H9 (cell line): ENCODE measurements at regions not wholly inside any gene's neighbourhood (a gene's known extent, or its start where the extent isn't known, plus 50 kb on each side); places are given as distances from the start of the nearest gene placed in this dataset.

Experiments used
- DNase-seq: peaks from one replicate; pipeline ENCODE4 v3.0.0-alpha.2; 2017
- H2AFZ ChIP-seq: one replicate; pipeline ENCODE4 v1.6.1; 2013; ENCODE audit warnings: mild to moderate bottlenecking, low read length, control low read depth, moderate library complexity
- H2AK5ac ChIP-seq: 2 replicates; pipeline ENCODE4 v1.6.1; 2013; ENCODE audit warnings: low read length, control low read depth, mixed read lengths; ENCODE audit not compliant: insufficient read length
- H2BK120ac ChIP-seq: one replicate; pipeline ENCODE4 v1.6.1; 2013; ENCODE audit warnings: low read depth, mild to moderate bottlenecking, low read length, control low read depth, inconsistent platforms; ENCODE audit not compliant: poor library complexity, severe bottlenecking
- H2BK12ac ChIP-seq: 2 replicates; pipeline ENCODE4 v1.6.1; 2013; ENCODE audit warnings: low read length, control low read depth, mixed read lengths, low read depth; ENCODE audit not compliant: insufficient read length
- H2BK15ac ChIP-seq: 2 replicates; pipeline ENCODE4 v1.6.1; 2013; ENCODE audit warnings: low read depth, low read length, control low read depth
- H2BK20ac ChIP-seq: one replicate; pipeline ENCODE4 v1.6.1; 2013; ENCODE audit warnings: low read depth, mild to moderate bottlenecking, low read length, control low read depth, inconsistent platforms; ENCODE audit not compliant: poor library complexity, severe bottlenecking
- H2BK5ac ChIP-seq: 2 replicates; pipeline ENCODE4 v1.6.1; 2013; ENCODE audit warnings: low read length, control low read depth, mixed read lengths; ENCODE audit not compliant: insufficient read length
- H3K14ac ChIP-seq: 2 replicates; pipeline ENCODE4 v1.6.1; 2013; ENCODE audit warnings: low read length, control low read depth; ENCODE audit not compliant: insufficient read depth
- H3K18ac ChIP-seq: 2 replicates; pipeline ENCODE4 v1.6.1; 2013; ENCODE audit warnings: low read depth, mild to moderate bottlenecking, mixed read lengths, low read length, control low read depth; ENCODE audit not compliant: insufficient read length
- H3K23ac ChIP-seq: 2 replicates; pipeline ENCODE4 v1.6.1; 2013; ENCODE audit warnings: low read length, control low read depth, mixed read lengths, low read depth; ENCODE audit not compliant: insufficient read length
- H3K23me2 ChIP-seq: 2 replicates; pipeline ENCODE4 v1.6.1; 2013; ENCODE audit warnings: low read depth, mild to moderate bottlenecking, mixed read lengths, low read length, control low read depth; ENCODE audit not compliant: insufficient read length, poor library complexity, severe bottlenecking
- H3K27ac ChIP-seq: 2 replicates; pipeline ENCODE4 v1.5.1; 2013; ENCODE audit warnings: low read length, control low read depth, mixed read lengths, low read depth; ENCODE audit not compliant: insufficient read length
- H3K27me3 ChIP-seq: 2 replicates; pipeline ENCODE4 v1.6.1; 2013; ENCODE audit warnings: low read length, control low read depth, inconsistent platforms; ENCODE audit not compliant: insufficient read depth
- H3K4ac ChIP-seq: 2 replicates; pipeline ENCODE4 v1.6.1; 2013; ENCODE audit warnings: low read depth, mild to moderate bottlenecking, control low read depth, inconsistent platforms, low read length, moderate library complexity
- H3K4me1 ChIP-seq: 2 replicates; pipeline ENCODE4 v1.6.1; 2013; ENCODE audit warnings: low read length, control low read depth, inconsistent platforms; ENCODE audit not compliant: insufficient read depth
- H3K4me2 ChIP-seq: 2 replicates; pipeline ENCODE4 v1.6.1; 2013; ENCODE audit warnings: low read length, control low read depth, mixed read lengths; ENCODE audit not compliant: insufficient read length, insufficient read depth
- H3K56ac ChIP-seq: 2 replicates; pipeline ENCODE4 v1.6.1; 2013; ENCODE audit warnings: low read depth, mild to moderate bottlenecking, mixed read lengths, low read length, control low read depth; ENCODE audit not compliant: insufficient read length
- H3K79me1 ChIP-seq: 2 replicates; pipeline ENCODE4 v1.6.1; 2013; ENCODE audit warnings: low read depth, mild to moderate bottlenecking, moderate library complexity, low read length, control low read depth, inconsistent platforms; ENCODE audit not compliant: insufficient read depth, poor library complexity, severe bottlenecking
- H3K79me2 ChIP-seq: 2 replicates; pipeline ENCODE4 v1.6.1; 2013; ENCODE audit warnings: low read length, control low read depth, inconsistent platforms; ENCODE audit not compliant: insufficient read depth
- H3K9ac ChIP-seq: 2 replicates; pipeline ENCODE4 v1.6.1; 2013; ENCODE audit warnings: low read length, control low read depth, mixed read lengths; ENCODE audit not compliant: insufficient read length; ENCODE audit errors: extremely low read depth
- H3K9me3 ChIP-seq: one replicate; pipeline ENCODE4 v1.6.1; 2013; ENCODE audit warnings: low read depth, low read length, inconsistent platforms; ENCODE audit not compliant: control insufficient read depth
- H3T11ph ChIP-seq: one replicate; pipeline ENCODE4 v1.6.1; 2013; ENCODE audit warnings: mild to moderate bottlenecking, low read length, control low read depth, inconsistent platforms
- H4K20me1 ChIP-seq: one replicate; pipeline ENCODE4 v1.6.1; 2013; ENCODE audit not compliant: control insufficient read depth, insufficient read length, insufficient read depth
- H4K5ac ChIP-seq: 2 replicates; pipeline ENCODE4 v1.6.1; 2013; ENCODE audit warnings: low read depth, mild to moderate bottlenecking, mixed read lengths, low read length, control low read depth; ENCODE audit not compliant: insufficient read length
- H4K8ac ChIP-seq: replicated peaks from 2 replicates; pipeline ENCODE4 v1.6.1; 2013; ENCODE audit warnings: low read length, control low read depth, mixed read lengths, low read depth; ENCODE audit not compliant: insufficient read length
- H4K91ac ChIP-seq: 2 replicates; pipeline ENCODE4 v1.6.1; 2013; ENCODE audit warnings: low read depth, mild to moderate bottlenecking, moderate library complexity, mixed read lengths, low read length, control low read depth; ENCODE audit not compliant: insufficient read length
- H3K27ac Mint-ChIP-seq, 3 experiments: 2 replicates in 2 of 3; 3 replicates in 1 of 3; pipeline ENCODE4 v1.8.0; 2020 to 2021; ENCODE audit warnings: mixed read lengths in 3 of 3, mild to moderate bottlenecking in 1 of 3, moderate library complexity in 1 of 3
- H3K27me3 Mint-ChIP-seq: 2 replicates; pipeline ENCODE4 v1.8.0; 2021; ENCODE audit warnings: low read depth, mild to moderate bottlenecking, moderate library complexity, mixed read lengths
- H3K36me3 Mint-ChIP-seq, 3 experiments: 2 replicates in 2 of 3; 3 replicates in 1 of 3; pipeline ENCODE4 v1.8.0; 2020 to 2021; ENCODE audit warnings: low read depth in 3 of 3, mixed read lengths in 3 of 3; ENCODE audit not compliant: insufficient read depth in 1 of 3
- H3K4me1 Mint-ChIP-seq, 2 experiments: 2 replicates each; pipeline ENCODE4 v1.8.0; 2020; ENCODE audit warnings: mixed read lengths in 2 of 2
- H3K4me3 Mint-ChIP-seq, 2 experiments: 2 replicates in 1 of 2; 3 replicates in 1 of 2; pipeline ENCODE4 v1.8.0; 2020 to 2021; ENCODE audit warnings: mild to moderate bottlenecking in 2 of 2, mixed read lengths in 2 of 2, moderate library complexity in 1 of 2
- H3K9me3 Mint-ChIP-seq, 2 experiments: 2 replicates in 1 of 2; 3 replicates in 1 of 2; pipeline ENCODE4 v1.8.0; 2020; ENCODE audit warnings: mild to moderate bottlenecking in 2 of 2, mixed read lengths in 2 of 2, moderate library complexity in 1 of 2
- CTCF ChIP-seq: fragments of 200-600 bp; sonication (generic); conservative IDR thresholded peaks from 3 replicates; pipeline ENCODE4 v1.8.0; 2021; ENCODE audit warnings: antibody characterized with exemption, mild to moderate bottlenecking
- WGBS: extraction: QIAGEN DNeasy Blood & Tissue Kit; methylation state at CpG from one replicate; pipeline ENCODE4 v1.1.7; 2013; ENCODE audit warnings: missing lambda C conversion rate, low lambda C conversion rate, mixed read lengths; ENCODE audit not compliant: insufficient read length; ENCODE audit errors: extremely low coverage; 5-methylcytosine and 5-hydroxymethylcytosine counted together

GRCh38 chr14:95415993-95416392, 96.3 kb upstream of the CLMN start:
- Histone ChIP-seq H2BK120ac (no peak overlapping the region), H3K14ac (no peak overlapping the region), H3T11ph (no peak overlapping the region), H3K23ac (no peak overlapping the region), H3K18ac (no peak overlapping the region), H3K4ac (no peak overlapping the region), H3K27ac (no peak overlapping the region), H3K56ac (no peak overlapping the region), H3K9me3 (no peaks in the 10 kb centered on the region), H2BK5ac (no peak overlapping the region), H3K4me1 (no peaks in the 10 kb centered on the region), H3K9ac (no peak overlapping the region), H3K79me1 (no peaks in the 10 kb centered on the region), H2AK5ac (no peak overlapping the region), H2BK15ac (no peak overlapping the region), H4K8ac (no peak overlapping the region), H2BK12ac (no peak overlapping the region), H3K79me2 (no peaks in the 10 kb centered on the region), H3K23me2 (no peaks in the 10 kb centered on the region), H4K91ac (no peak overlapping the region), H4K5ac (no peak overlapping the region), H2AFZ (no peak overlapping the region), H4K20me1 (no peaks in the 10 kb centered on the region), H2BK20ac (no peak overlapping the region), H3K27me3 (no peaks in the 10 kb centered on the region), H3K4me2 (no peak overlapping the region)
- peaks cover 6 to 9% of the 10 kb centered on the region in 2 experiments; a peak in 3 of 4 replicates for H3K4me1 Mint-ChIP-seq
- TF ChIP-seq CTCF = no peak
- no peak overlapping the region for H3K27ac Mint-ChIP-seq
- no peaks in the 10 kb centered on the region for H3K36me3 Mint-ChIP-seq
- DNase-seq = no peak
- H3K9me3 Mint-ChIP-seq = peaks cover 5 to 6% of the 10 kb centered on the region in 2 experiments; a peak in 3 of 5 replicates
- no CpG with 5 or more reads among the region's 8 CpGs for WGBS
- H3K4me3 Mint-ChIP-seq = no peak overlapping the region
- H3K27me3 Mint-ChIP-seq = peaks cover 22% of the 10 kb centered on the region
